LoVo (cell line): ENCODE measurements at regions not wholly inside any gene's neighbourhood (a gene's known extent, or its start where the extent isn't known, plus 50 kb on each side); places are given as distances from the start of the nearest gene placed in this dataset.
"Not testable (repeated sequence)": the region's sequence is repeated elsewhere in the genome, so short reads cannot be mapped to it uniquely, and the experiment has no call there.

Experiments
- DNase-seq: peaks from one replicate; pipeline ENCODE4 v3.0.0-alpha.2; 2016; ENCODE audit warnings: low spot score

DNA sequence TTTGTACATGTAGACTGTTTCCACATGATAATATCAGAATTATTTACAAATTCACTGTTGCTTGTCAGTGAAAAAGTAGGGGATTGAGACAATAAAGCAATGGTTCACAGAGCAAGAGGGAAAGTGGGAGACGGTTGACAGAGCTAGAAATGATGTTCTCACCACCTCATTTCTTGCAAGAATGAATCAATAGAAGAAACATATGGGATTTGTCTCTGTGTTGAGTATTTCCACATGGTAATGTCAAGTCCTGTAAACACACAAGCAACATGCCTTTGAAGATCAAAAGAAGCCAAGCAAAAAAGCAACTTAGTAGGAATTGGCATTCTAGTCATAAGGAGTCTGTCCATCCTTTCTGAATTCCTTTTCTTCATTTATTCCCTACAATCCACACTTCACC lies 1806.6 kb upstream of the AGA start:
- DNase-seq = no peak

- no peak for DNase-seq
These were observed 1826.6 kb upstream of the AGA start for GRCh38 chr4:179268791-179269190.

GRCh38 chr4:179272282-179272681 lies 1830.0 kb upstream of the AGA start:
- DNase-seq = no peak

- no peak for DNase-seq
These were observed 1836.4 kb upstream of the AGA start for GRCh38 chr4:179278647-179279046.

DNA sequence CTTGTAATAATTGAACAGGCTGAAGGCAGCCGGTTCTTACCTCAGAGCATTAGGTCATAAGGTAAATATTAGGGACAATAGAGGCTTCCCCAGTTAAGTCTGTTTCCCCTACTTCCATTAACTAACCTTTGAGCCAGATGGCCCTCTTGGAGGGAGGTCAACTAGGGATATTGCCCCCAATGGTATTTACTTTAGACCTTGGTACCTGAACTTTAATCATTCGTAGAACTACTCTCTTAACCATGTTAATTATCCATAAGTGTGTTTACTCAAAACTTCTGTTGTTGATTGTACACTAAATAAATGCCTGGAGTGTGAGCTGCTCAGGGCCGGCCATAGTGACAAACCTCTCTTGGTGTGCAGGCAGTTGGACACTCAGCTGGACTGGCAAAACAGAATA lies 1843.5 kb upstream of the AGA start:
- no peak for DNase-seq

- DNase-seq = no peak
These were observed 1849.4 kb upstream of the AGA start for GRCh38 chr4:179291657-179292056.

DNA sequence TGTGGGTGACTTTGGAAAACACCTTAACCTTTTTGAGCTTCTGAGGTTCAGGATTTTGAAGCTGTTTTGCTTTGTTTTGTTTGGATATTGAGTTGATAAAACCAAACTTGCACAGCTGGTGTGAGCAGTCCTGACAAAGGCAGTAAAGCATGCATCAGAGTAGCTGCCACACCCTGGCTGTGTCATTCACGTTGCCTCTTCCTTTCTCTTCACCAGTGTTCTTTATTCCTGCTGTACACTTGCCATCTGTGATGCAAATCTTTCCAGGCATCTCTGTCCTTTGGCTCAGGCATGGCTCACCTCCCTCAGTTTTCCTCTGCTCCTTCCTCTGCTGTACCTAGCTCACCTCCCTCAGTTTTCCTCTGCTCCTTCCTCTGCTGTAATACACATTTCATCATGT lies 1850.2 kb upstream of the AGA start:
- no peak for DNase-seq

DNA sequence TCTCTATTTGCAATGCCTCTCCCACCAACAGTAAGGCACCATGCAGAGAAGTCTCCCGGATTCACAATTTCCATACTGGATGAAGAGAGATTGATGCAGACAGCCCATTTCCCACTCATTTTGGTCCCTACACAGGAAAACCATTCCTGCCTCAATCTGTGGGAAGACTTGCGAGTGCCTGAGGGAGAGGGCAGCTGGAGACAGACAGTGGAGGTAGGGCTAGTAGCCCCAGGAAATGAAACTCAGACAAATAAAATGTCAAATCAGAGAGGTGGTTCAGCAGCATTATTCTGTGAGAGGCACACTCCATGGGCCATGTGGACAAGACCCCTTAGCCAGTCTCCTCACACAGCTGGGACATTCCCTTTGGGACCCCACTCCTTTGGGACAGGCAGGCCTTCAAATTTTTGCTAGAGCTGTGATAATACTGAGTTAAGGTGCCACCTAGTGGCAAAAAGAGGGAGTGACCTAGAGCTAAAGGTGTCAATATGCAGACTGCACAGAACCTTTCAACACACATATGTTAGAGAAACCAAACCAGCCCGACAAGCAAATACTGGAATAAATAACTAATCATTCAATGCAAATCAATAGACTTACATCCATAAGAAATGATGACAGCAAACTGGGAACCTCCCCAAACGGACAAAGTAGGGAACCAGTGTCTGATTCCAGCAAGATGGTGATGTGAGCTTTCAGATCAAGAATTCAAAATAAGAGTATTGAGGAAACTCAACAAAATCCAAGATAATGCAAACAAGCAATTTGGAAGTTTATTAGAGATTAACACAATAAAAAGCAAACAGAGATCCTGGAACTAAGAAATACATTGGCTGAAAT lies 1865.3 kb upstream of the AGA start:
- DNase-seq = peak; percentile 30

- no peak for DNase-seq
These were observed 1871.6 kb upstream of the AGA start for GRCh38 chr4:179313823-179314222.

- DNase-seq = no peak
These were observed 1882.9 kb upstream of the AGA start for GRCh38 chr4:179325181-179325580.

DNA sequence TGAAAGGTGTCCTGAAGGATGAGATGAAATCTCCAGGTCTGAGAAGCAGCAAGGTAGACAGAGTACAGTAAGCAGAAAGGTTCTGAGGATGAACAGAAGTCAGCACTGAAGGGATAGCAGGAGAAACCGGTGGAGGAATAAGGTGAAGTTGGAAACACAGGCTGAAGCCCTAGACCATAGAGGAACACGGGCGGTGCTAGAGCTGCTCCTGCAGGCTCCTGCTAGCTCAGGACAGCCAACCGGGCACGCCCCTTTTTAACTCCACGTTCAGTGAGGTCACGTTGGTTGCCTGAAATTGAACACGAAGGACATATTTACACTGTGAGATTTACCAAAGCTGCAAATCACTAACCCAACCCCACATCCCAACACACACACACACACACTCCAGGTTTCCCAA lies 1886.4 kb upstream of the AGA start:
- no peak for DNase-seq

DNA sequence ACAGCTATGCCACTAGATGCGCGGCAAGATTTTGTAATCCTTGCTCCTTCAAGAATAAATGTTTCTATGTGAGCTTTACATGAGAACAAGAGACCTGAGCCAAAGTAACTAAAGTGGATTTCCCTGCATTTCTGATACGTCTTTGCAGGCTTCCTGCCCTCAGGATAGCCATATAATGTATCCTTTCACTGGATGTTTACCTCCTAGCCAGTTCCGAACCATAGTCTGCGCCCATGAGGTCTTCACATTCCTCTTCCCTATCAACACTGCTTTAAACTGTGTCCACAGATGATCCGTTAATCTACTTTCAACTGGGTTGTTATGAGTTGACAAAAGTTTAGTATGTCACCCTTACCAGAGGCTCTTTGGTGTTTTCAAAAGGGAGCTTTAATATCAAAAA lies 1889.1 kb upstream of the AGA start:
- DNase-seq = no peak

- DNase-seq = no peak
These were observed 1902.6 kb upstream of the AGA start for GRCh38 chr4:179344861-179345260.

- no peak for DNase-seq
These were observed 1910.0 kb upstream of the AGA start for GRCh38 chr4:179352221-179352620.

GRCh38 chr4:179353786-179354185 lies 1911.5 kb upstream of the AGA start:
- DNase-seq = no peak

GRCh38 chr4:179361978-179362486 lies 1919.8 kb upstream of the AGA start:
- DNase-seq = no peak

DNA sequence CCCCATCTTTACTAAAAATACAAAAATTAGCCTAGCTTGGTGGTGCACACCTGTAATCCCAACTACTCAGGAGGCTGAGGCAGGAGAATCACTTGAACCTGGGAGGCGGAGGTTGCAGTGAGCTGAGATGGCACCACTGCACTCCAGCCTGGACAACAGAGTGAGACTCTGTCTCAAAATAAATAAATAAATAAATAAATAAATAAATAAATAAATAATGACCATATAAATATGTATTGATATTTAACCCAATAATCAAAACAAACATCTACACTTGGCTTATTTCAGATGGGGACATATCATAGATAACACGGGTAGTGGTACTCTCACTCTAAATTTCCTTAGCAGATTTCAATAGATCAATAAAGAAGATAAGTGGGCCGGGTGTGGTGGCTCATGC lies 1923.7 kb upstream of the AGA start:
- DNase-seq = not testable (repeated sequence)

DNA sequence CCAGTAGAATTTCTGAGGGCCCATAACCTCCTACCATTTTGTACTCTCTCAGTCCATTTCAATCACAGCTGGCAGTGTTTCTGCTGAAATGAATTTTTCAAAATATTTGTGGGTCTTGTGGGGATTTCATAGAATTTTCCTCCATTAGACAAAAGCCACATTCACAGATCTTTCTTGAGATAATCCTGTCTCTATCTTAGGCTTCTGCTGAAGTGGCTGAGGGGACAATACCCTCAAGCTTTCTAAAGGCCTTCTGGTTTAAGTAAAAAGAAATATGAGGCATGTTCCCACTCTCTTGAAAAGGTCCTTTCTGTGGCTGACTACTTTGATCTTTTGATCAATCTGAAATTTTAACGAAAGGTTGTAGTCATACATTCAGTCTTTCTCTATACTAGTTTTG lies 1930.0 kb upstream of the AGA start:
- DNase-seq = no peak

- no peak for DNase-seq
These were observed 1930.5 kb upstream of the AGA start for GRCh38 chr4:179372746-179373145.

GRCh38 chr4:179378847-179379246 lies 1936.6 kb upstream of the AGA start:
- not testable (repeated sequence) for DNase-seq

GRCh38 chr4:179392787-179393186 lies 1950.5 kb upstream of the AGA start:
- no peak for DNase-seq

DNA sequence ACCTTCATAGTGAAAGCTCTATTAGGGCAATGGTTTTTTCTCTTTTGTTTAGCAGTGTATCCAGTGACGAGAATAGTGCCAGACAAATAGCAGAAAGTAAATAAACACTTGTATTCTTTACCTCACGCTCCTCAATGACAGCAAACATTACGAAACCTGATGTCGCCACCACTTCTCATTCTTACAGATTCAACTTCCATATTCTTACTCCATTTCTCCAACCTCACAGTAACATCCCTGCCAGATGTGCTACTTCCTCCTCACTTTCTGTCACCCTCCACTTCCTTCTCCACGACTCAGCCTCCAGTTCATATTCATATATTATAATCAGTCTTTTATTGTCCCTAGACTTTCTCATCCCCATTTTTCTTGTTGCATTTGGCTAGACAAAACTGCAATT lies 1956.2 kb upstream of the AGA start:
- DNase-seq = no peak

- DNase-seq = no peak
These were observed 1957.0 kb upstream of the AGA start for GRCh38 chr4:179399054-179399782.
